GM12801 (cell line): ENCODE measurements at regions not wholly inside any gene's neighbourhood (a gene's known extent, or its start where the extent isn't known, plus 50 kb on each side); places are given as distances from the start of the nearest gene placed in this dataset.

Experiments
- CTCF ChIP-seq: IDR thresholded peaks from one replicate; pipeline ENCODE4 v1.5.1; 2011; ENCODE audit warnings: control low read depth; ENCODE audit not compliant: insufficient read length; ENCODE audit errors: extremely low read depth

DNA sequence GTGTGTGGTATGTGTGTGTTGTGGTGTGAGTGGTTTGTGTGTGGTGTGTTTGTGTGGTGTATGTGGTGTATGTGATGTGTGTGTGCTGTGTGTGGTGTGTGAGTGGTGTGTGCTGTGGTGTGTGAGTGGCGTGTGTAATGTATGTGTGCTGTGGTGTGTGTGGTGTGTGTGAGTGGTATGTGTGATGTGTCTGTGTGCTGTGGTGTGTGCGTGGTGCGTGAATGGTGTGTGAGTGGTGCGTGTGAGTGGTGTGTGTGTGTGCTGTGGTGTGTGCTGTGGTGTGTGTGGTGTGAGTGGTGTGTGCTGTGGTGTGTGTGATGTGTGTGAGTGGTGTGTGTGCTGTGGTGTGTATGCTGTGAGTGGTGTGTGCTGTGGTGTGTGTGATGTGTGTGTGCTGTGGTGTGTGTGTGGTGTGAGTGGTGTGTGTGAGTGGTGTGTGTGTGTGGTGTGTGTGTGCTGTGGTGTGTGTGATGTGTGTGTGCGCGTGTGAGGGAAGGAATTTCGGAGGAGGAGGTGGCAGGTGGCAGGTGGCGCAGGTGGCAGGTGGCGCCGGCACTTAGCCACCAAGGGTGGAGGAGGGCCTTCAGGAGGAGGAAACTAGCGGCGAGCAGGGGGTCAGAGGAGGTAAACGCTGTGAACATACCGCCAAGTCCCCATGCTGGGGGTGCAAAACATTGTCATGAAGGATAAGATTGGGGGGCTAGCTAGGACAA lies 191.8 kb downstream of the MELK start:
- no peak for TF ChIP-seq CTCF

DNA sequence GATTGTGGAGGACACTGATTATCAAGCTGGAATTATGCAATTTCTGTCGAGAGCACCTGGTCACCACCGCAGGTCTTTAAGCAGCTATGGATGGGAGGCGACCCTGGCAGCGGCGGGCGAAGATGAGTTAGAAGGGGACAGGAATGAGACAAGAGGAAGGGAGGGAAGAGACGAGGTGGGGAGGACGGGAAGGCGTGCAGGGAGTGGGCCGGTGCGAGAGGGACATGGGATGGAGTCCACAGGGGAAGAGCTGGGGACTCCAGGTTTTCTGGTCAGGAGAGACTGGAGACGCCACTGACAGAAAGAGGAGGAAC lies 192.3 kb downstream of the MELK start:
- no peak for TF ChIP-seq CTCF

- no peak for TF ChIP-seq CTCF
Measured at GRCh38 chr9:36765468-36766341, 193.0 kb downstream of the MELK start.

DNA sequence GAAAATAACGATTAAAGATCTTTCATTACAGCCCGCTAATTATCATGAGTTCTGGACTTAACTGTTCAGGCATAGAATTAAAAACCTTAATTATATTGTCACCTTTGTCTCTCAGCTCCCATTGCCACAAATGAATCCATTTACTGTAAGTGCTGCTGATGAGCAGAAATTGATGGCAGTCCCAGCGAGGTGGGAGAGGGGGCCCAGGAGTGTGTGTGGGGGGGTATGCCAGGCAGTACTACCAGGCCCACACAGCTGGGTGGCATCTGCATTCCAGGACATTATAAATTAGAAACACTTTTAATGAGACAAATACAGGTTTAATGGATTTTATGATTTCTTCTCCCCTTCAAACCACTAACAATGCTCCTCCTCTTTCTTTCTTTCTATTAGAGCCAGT lies 196.0 kb downstream of the MELK start:
- TF ChIP-seq CTCF = no peak

DNA sequence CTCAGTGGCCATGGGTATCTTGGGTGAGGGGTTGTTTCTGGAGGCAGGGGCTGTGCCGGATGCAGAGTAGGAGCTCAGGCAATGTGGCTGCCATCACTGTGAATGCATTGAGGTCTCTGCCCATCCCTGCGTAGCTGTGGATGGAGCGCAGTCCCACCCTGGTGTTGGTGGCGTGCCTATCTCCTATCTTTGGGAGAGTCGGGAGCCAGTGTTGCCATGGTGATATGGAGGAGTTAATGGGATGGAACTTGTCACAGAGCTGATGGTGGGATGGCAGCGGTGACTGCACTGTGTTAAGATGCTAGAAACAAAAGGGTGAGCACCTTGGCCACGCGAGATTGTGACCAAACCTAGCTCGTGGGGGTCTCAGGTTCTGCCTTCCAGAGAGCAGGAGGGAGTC lies 197.3 kb downstream of the MELK start:
- no peak for TF ChIP-seq CTCF

DNA sequence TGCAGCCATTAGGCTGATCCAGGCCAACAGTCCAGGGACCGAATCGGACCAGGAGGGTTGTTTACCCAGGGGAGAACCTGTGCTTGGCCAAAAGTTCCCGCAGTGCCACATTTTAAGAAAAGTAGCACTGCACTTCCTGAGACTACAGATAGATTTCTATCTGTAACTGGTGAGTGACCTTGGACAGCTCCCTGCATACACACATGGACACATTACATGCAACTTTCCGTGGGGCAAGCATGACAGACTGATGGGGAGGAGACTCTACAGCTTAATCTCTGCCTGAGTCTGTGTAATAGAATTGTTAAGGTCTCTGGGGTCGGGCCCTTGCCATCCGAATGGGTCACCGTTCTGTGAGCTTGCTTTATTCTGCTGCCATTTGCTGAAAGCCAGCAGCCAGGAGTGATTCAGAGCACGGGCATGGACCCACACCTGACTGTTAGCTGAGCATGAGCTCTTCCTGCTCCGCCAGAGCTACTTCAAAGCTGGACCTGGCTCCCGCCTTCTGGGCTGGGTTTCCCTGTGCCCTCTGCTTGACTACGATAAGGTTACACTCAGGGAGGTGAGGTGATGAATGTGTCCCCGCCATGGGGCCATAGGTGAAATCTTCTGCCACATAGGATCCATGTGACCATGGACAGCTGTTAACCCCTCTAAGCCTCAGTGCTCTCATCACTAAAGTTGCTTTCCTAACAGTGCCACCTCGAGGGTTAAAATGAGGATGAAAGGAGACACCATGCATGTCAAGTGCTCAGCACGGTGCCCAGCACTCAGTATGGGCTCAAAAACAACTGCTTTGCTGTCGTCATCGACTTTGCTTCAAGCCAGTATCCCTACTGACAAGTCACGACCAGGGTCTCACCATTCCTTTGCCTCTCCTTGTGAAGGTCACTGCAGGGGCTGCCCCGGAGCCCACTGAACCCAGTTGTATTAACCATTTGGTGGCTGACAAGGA lies 200.0 kb downstream of the MELK start:
- no peak for TF ChIP-seq CTCF

DNA sequence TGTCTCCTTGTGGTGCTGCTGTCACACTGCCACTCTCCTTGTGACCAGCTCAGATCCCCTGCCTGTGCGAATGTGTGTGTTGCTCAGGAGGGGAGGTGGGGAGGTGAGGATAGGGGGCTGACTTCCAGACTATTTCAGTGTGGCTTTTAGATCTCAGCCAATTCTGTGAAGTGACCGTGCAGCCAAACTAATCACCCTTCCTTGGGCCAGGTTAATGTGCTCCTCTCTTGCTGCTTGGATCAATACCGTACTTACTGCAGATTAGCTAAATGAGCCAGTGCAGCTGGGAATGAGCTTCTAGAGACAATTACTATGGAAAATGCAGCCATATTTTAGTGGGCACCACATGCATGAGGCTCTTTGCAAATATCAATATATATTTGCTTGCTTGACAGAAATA lies 206.0 kb downstream of the MELK start:
- TF ChIP-seq CTCF = no peak
